ENCODE measurements at regions not wholly inside any gene's neighbourhood (a gene's known extent, or its start where the extent isn't known, plus 50 kb on each side); places are given as distances from the start of the nearest gene placed in this dataset.
A peak's percentile ranks its signal among the peaks of the same experiment; 100 is the strongest.

DNA sequence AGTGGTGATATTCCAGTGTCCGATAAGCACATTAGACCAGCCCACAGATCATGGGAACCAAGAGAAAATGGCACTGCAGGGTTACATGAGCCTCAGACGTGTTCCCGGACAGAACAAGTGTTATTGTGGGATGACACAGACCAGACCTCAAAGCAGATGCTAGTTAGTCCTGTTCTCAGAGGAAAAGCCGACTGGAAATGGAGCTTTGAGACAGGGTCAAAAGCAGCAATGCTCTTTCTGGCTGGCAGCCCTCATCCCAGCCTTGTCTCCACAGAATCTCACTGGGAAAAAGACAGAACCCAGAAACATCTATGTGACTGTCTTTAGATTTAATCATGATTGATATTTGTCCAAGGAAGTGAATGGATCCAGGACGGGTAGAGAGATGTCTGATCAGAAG, 506.8 kb downstream of the INSC start:
- no peak for DNase-seq (ENCODE audit: low read depth)

DNA sequence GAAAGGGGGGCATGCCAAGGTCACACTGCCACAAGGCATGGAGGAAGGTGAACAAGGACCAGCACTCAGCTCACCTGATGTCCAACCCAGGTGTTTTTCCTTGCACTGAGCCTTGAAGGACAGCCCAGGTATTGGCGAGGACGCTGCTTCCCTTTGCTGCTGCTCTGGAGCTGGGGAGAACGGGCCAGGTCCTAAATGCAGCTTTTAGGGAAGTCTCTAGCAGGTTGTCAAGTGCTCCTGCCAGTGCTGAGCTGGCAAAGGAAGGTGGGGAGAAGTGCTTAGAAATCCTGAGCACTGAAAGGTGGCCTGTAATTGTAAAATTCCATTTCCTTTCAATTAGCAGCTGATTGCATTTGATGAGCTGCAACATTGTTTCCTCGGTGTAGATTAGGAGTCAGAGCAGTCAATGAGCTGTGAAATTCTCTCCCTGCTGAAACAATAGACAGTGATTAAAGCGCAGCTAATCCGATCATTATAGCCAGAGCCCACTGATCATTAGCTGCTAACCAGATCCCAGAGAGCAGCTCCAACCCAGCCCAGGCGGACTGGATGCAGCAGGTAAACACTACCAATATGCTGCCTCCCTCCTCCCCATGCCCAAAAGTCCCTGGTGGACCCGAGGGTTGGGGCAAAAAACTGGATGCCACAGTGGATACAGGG, 507.6 kb downstream of the INSC start:
- no peak for DNase-seq (ENCODE audit: low read depth)

- DNase-seq (ENCODE audit: low read depth) = no peak
Observed at GRCh38 chr11:15624701-15625100, 510.0 kb downstream of the INSC start.

DNA sequence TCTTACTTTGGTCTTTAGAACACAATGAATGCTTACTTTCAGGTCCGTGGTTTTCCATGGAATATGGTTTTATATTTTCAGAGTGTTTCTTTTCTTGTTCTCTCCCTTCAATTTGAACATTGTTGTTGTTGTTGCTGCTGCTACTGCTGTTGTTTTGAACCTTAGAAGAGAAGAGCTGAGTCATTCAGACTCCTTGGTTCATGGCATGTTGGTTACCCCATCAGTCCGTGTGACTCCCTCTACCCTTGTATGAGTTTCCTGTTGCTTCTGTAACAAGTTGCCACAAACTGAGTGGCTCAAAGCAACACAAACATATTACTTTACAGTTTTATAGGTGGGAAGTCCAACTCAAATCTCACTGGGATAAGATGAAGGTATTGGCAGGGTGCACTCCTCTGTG, 511.0 kb downstream of the INSC start:
- no peak for DNase-seq (ENCODE audit: low read depth)

DNA sequence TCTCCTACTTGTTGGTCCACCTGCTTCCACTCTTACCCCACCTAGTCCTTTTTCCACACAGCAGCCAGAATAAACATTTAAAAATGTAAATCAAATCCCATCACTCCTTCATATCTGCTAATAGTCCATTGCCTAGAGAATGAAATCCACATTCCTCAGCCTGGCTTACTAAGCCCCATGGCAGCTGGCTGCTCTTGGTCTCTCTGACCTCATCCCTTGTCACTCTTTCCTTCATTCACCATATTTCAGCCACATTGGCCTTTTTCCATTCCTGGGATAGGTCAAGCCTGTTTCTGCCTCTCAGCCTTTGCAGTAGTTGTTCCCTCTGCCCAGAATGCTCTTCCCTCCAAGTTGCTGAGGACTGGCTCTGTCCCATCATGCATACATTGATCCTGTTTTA, 512.8 kb downstream of the INSC start:
- no peak for DNase-seq (ENCODE audit: low read depth)

DNA sequence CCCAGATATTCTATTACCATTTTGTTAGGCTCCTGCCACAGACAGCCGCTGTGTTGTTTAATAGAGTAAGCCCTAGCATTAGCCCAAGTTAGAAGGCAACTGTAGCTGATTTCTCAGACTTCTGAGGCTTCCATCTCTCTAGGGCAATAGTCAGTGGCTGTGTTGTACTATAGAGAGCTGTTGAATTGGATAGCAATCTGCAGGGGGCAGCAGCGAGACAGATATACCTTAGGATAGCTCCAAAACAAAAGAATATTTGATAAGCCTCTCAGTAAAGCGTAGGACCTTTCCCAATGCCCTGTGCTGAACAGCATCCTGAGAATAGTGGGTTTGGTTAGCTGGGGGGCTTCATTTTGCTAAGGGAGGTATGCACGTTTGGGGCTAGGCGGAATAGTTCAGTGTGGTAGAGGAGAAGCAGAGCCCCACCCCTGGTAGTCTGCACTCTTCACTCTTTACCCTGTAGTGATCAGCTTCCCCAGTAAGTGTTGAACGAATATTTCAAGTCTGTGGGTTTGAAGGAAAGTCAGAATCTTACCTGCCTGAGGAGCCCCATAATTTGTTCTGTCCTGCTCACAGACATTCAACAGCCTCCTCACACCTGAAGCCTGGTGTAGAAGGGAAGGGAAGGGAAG, 515.1 kb downstream of the INSC start:
- DNase-seq (ENCODE audit: low read depth) = no peak

DNA sequence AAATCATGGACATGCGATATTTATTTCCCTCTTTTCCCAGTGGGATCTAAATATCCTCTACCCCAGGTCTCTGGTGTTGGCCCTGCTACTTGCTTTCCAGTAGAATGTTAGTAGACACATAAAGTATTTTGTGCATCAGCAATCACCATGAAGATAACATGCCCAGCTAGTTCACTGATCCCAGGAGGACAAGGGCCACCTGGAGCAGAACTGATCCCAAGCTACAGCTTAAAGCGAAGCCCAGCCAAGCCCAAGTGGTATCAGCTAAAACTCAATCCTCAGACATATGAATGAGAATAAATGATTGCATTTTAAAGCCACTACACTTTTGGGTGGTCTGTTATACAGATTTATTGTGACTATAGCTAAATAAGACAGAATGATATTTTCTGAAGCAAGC, 516.2 kb downstream of the INSC start:
- no peak for DNase-seq (ENCODE audit: low read depth)

DNA sequence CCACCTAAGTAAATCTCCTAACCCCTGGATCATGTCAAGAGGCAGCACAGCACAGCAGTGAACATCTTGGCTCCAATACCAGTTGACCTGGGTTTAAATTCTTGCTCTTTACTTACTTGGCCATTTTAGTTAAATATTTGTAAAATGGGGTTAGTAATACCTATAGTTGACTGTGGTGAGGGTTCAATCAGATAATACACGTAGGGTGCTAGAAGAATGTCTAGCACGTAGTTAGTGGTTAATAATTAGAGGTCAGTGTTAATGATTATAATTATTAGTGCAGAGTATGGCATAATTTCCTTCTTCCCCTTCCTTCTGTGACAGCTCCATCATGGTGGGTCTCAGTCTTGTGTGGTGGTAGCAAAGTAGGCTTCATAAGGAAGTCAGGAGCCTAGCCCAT, 520.8 kb downstream of the INSC start:
- DNase-seq (ENCODE audit: low read depth) = no peak

GRCh38 chr11:15636521-15637089, 521.9 kb downstream of the INSC start:
- no peak for DNase-seq (ENCODE audit: low read depth)

- no peak for DNase-seq (ENCODE audit: low read depth)
Observed at GRCh38 chr11:15638386-15638787, 523.7 kb downstream of the INSC start.

- DNase-seq (ENCODE audit: low read depth) = no peak
Observed at GRCh38 chr11:15640318-15640717, 525.6 kb downstream of the INSC start.

- DNase-seq (ENCODE audit: low read depth) = no peak
Observed at GRCh38 chr11:15641271-15642045, 526.7 kb downstream of the INSC start.

DNA sequence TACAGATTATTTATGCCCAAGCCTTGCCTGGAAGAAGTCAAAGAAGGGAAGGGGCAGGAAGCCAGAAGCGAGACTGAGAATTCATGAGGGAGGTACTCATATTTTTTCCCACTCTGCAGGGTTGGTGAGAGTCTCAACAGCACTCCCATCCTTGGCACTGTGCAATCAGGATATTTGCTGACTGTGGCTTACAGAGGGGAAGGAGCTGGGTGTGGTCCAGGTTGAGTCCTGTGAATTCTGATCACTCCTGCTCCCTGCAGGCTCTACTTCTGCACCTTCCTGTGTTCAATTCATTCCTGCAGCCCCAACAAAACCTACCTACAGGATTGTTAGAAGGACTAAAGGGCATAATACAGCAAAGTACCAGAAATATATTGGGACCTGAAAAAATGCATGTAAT, 530.5 kb downstream of the INSC start:
- DNase-seq (ENCODE audit: low read depth) = no peak

- DNase-seq (ENCODE audit: low read depth) = no peak
Observed at GRCh38 chr11:15649371-15650104, 534.8 kb downstream of the INSC start.

GRCh38 chr11:15650105-15650938, 535.6 kb downstream of the INSC start:
- DNase-seq (ENCODE audit: low read depth) = peak; percentile 53

DNA sequence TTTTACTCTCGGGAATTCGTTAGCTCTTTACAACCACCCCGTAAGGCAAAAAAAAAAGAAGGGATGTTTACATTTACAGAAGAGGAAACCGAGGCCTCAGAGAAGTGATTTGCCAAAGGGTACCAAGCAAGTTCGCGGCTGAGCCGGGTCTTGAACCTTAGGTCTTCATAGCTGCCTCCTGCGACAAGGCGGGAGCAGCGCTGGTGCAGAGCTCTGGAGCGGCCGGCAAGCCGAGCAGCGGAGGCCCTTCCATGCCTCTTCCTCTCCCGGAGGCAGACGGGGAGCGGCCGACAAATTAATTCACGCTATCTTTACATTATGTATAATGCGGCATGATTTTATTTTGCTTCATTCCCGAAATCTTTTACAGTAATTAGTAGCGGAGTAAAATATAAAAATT, 536.3 kb downstream of the INSC start:
- DNase-seq (ENCODE audit: low read depth) = no peak

GRCh38 chr11:15651816-15652215, 537.1 kb downstream of the INSC start:
- no peak for DNase-seq (ENCODE audit: low read depth)

DNA sequence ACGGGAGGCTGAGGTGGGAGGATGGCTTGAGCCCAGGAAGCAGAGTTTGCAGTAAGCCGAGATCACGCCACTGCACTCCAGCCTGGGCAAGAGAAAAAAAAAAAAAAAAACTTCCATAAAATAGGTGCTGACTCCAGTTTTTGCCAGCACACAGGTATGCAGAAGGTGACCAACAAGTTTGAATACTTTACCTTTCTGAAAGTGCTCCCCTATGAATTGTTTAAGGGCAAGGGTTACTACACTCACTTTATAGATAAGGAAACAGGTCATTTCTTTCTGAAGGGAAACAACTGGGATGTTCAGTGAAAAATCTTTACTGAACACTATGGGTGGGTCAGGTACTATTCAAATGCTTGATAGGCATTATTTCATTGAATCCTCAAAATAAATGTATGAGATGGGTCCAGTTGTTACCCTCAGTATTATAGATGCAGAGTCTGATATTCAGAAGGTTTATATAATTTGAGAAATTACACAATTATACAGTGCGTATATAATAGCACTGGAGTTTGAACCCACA, 538.5 kb downstream of the INSC start:
- no peak for DNase-seq (ENCODE audit: low read depth)

- DNase-seq (ENCODE audit: low read depth) = no peak
Observed at GRCh38 chr11:15654451-15654850, 539.7 kb downstream of the INSC start.

GRCh38 chr11:15655552-15655951, 540.8 kb downstream of the INSC start:
- no peak for DNase-seq (ENCODE audit: low read depth)

DNA sequence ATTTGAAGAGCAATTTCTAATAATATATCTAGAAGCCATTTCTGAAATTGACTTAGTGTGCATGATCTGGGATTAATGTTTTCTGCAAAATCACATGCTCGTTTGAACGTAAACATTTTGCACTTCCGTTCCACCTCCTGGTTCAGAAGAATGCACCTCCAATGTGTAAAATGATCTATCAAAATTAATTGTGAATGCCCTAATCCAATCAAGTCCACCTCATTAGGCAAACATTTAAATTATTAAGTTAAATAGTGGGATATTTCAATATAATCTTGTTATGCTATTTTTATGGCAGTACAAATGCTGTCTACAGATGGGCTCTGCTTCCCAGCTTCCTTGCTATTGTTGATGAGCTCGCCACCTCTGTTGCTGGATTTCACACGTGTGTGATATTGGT, 542.5 kb downstream of the INSC start:
- no peak for DNase-seq (ENCODE audit: low read depth)

Data from GM04503 (cell line).